GM23338 (cell line): ENCODE measurements at regions not wholly inside any gene's neighbourhood (a gene's known extent, or its start where the extent isn't known, plus 50 kb on each side); places are given as distances from the start of the nearest gene placed in this dataset.

Experiments
- ATAC-seq: fragments of 200-7000 bp; cut with Tn5 transposase; 3 replicates; pipeline ENCODE4 v1.9.1; 2020
- DNase-seq: peaks from one replicate; pipeline ENCODE4 v3.0.0-alpha.2; 2015; ENCODE audit warnings: low spot score
- H2AFZ ChIP-seq: fragments of 200-600 bp; sonication (generic); 2 replicates; pipeline ENCODE4 v1.8.0; 2016; ENCODE audit warnings: antibody characterized with exemption, mild to moderate bottlenecking, moderate library complexity
- H3F3A ChIP-seq: fragments of 200-600 bp; sonication (generic); replicated peaks from 2 replicates; pipeline ENCODE4 v1.8.0; 2017; ENCODE audit warnings: antibody characterized with exemption, mixed run types, low read depth
- H3K27ac ChIP-seq: fragments of 200-600 bp; sonication (generic); 2 replicates; pipeline ENCODE4 v1.6.1; 2016; ENCODE audit warnings: low read depth
- H3K27me3 ChIP-seq: fragments of 200-600 bp; sonication (generic); 2 replicates; pipeline ENCODE4 v1.8.0; 2016; ENCODE audit warnings: mild to moderate bottlenecking, mixed run types, moderate library complexity; ENCODE audit not compliant: insufficient read depth
- H3K36me3 ChIP-seq: fragments of 200-600 bp; sonication (generic); 2 replicates; pipeline ENCODE4 v1.8.0; 2016; ENCODE audit warnings: mild to moderate bottlenecking; ENCODE audit not compliant: insufficient read depth
- H3K4me1 ChIP-seq: fragments of 200-600 bp; sonication (generic); 2 replicates; pipeline ENCODE4 v1.8.0; 2016; ENCODE audit warnings: mild to moderate bottlenecking, moderate library complexity; ENCODE audit not compliant: insufficient read depth
- H3K4me2 ChIP-seq: fragments of 200-600 bp; sonication (generic); 2 replicates; pipeline ENCODE4 v1.7.1; 2017; ENCODE audit warnings: mixed run types
- H3K4me3 ChIP-seq: fragments of 200-600 bp; sonication (generic); 2 replicates; pipeline ENCODE4 v1.6.1; 2016; ENCODE audit warnings: mixed run types
- H3K79me2 ChIP-seq: fragments of 200-600 bp; sonication (generic); replicated peaks from 2 replicates; pipeline ENCODE4 v1.8.0; 2017; ENCODE audit warnings: mild to moderate bottlenecking; ENCODE audit not compliant: insufficient read depth
- H3K9me2 ChIP-seq: fragments of 200-600 bp; sonication (generic); 2 replicates; pipeline ENCODE4 v1.8.0; 2017; ENCODE audit not compliant: insufficient read depth
- H4K20me1 ChIP-seq: fragments of 200-600 bp; sonication (generic); replicated peaks from 2 replicates; pipeline ENCODE4 v1.8.0; 2017; ENCODE audit warnings: mild to moderate bottlenecking; ENCODE audit not compliant: insufficient read depth
- H3K27ac Mint-ChIP-seq: 2 replicates; pipeline ENCODE4 v1.8.0; 2020; ENCODE audit warnings: inconsistent platforms, mild to moderate bottlenecking, moderate library complexity, mixed read lengths
- H3K27me3 Mint-ChIP-seq: 3 replicates; pipeline ENCODE4 v1.8.0; 2022; ENCODE audit warnings: low read depth, mild to moderate bottlenecking, moderate library complexity, mixed read lengths, inconsistent platforms; ENCODE audit not compliant: insufficient read depth, poor library complexity
- H3K36me3 Mint-ChIP-seq: 3 replicates; pipeline ENCODE4 v1.8.0; 2021; ENCODE audit warnings: low read depth, mild to moderate bottlenecking, inconsistent platforms, moderate library complexity, mixed read lengths
- H3K4me1 Mint-ChIP-seq: 3 replicates; pipeline ENCODE4 v1.8.0; 2020; ENCODE audit warnings: mild to moderate bottlenecking, inconsistent platforms, mixed read lengths
- H3K4me3 Mint-ChIP-seq: 3 replicates; pipeline ENCODE4 v1.8.0; 2021; ENCODE audit warnings: moderate library complexity, mild to moderate bottlenecking, inconsistent platforms, mixed read lengths
- H3K9me3 Mint-ChIP-seq: 3 replicates; pipeline ENCODE4 v1.8.0; 2020; ENCODE audit warnings: moderate library complexity, mild to moderate bottlenecking, inconsistent platforms, mixed read lengths
- CREB1 ChIP-seq: fragments of 250-450 bp; sonication (Bioruptor Pico); IDR thresholded peaks from 2 replicates; pipeline ENCODE4 v1.5.0; 2020; ENCODE audit warnings: low read depth, mild to moderate bottlenecking, moderate library complexity
- CTCF ChIP-seq, 2 experiments: fragments of 200-600 bp in 1 of 2; sonication (generic) in 1 of 2; conservative IDR thresholded peaks; 2 replicates each; pipeline versions ENCODE4 v1.5.1 to v1.6.1; 2016 to 2017; ENCODE audit warnings: antibody characterized with exemption in 2 of 2, low read depth in 2 of 2, mild to moderate bottlenecking in 2 of 2, moderate library complexity in 1 of 2
- ETS1 ChIP-seq: IDR thresholded peaks from 2 replicates; pipeline ENCODE4 v1.6.1; 2016; ENCODE audit warnings: antibody characterized with exemption
- EZH2 ChIP-seq: fragments of 200-600 bp; sonication (generic); IDR thresholded peaks from one replicate; pipeline ENCODE4 v1.8.0; 2017; ENCODE audit warnings: antibody characterized with exemption, mild to moderate bottlenecking, low read depth; ENCODE audit not compliant: unreplicated experiment
- EZH2phosphoT487 ChIP-seq: fragments of 200-600 bp; sonication (generic); IDR thresholded peaks from one replicate; pipeline ENCODE4 v1.8.1; 2018; ENCODE audit warnings: antibody characterized with exemption; ENCODE audit not compliant: unreplicated experiment
- JUNB ChIP-seq: IDR thresholded peaks from one replicate; pipeline ENCODE4 v1.6.1; 2016; ENCODE audit warnings: antibody characterized with exemption; ENCODE audit not compliant: unreplicated experiment
- NANOG ChIP-seq: IDR thresholded peaks from 2 replicates; pipeline ENCODE4 v1.6.1; 2016; ENCODE audit warnings: antibody characterized with exemption, borderline replicate concordance
- POLR2AphosphoS5 ChIP-seq: IDR thresholded peaks from 2 replicates; pipeline ENCODE4 v1.6.1; 2016; ENCODE audit warnings: antibody characterized with exemption, low read depth
- REST ChIP-seq: IDR thresholded peaks from one replicate; pipeline ENCODE4 v1.6.1; 2018; ENCODE audit warnings: antibody characterized with exemption; ENCODE audit not compliant: unreplicated experiment
- STAT1 ChIP-seq: IDR thresholded peaks from one replicate; pipeline ENCODE4 v1.6.1; 2016; ENCODE audit warnings: antibody characterized with exemption; ENCODE audit not compliant: unreplicated experiment
- ZNF114 ChIP-seq: fragments of 250-450 bp; sonication (Bioruptor Pico); IDR thresholded peaks from 2 replicates; pipeline ENCODE4 v1.5.0; 2020; ENCODE audit warnings: mild to moderate bottlenecking, moderate library complexity
- ZNF331 ChIP-seq: fragments of 250-450 bp; sonication (Bioruptor Pico); IDR thresholded peaks from 2 replicates; pipeline ENCODE4 v1.5.0; 2020; ENCODE audit warnings: low read depth, mild to moderate bottlenecking, moderate library complexity

GRCh38 chr17:73865831-73866230 is 221.6 kb upstream of the SDK2 start (continued):
- no peak for TF ChIP-seq REST
- TF ChIP-seq CTCF (conservative IDR thresholded peaks at IDR 0.05; ENCODE audit: low read depth in 2 of 2) = no peak
- TF ChIP-seq NANOG = no peak
- no peak for TF ChIP-seq STAT1
- no peak for TF ChIP-seq ZNF114
- TF ChIP-seq EZH2 = no peak

- H3K27ac Mint-ChIP-seq = no peak overlapping the region
- ATAC-seq = no peak
- no peak for TF ChIP-seq EZH2
- no peak for TF ChIP-seq CREB1
- no peak for TF ChIP-seq JUNB
- no peak for TF ChIP-seq NANOG
- no peak for TF ChIP-seq EZH2phosphoT487
- TF ChIP-seq ZNF331 (CRISPR knock-in tag) = no peak
- no peak for TF ChIP-seq REST
- no peak for TF ChIP-seq CTCF (conservative IDR thresholded peaks at IDR 0.05; ENCODE audit: low read depth in 2 of 2)
- no peak for TF ChIP-seq POLR2AphosphoS5
- no peak for TF ChIP-seq ETS1
Measured at GRCh38 chr17:73867056-73867455, 222.8 kb upstream of the SDK2 start.

More at GRCh38 chr17:73867056-73867455, 222.8 kb upstream of the SDK2 start:
- Histone ChIP-seq H3K9me2 (no peaks in the 10 kb centered on the region), H3K4me2 (no peak overlapping the region), H4K20me1 (no peaks in the 10 kb centered on the region), H2AFZ (no peak overlapping the region), H3K27me3 (no peaks in the 10 kb centered on the region), H3K27ac (no peak overlapping the region), H3K4me1 (no peaks in the 10 kb centered on the region), H3K36me3 (no peaks in the 10 kb centered on the region), H3F3A (no peaks in the 10 kb centered on the region), H3K79me2 (no peaks in the 10 kb centered on the region), H3K4me3 (no peak overlapping the region)
- peaks cover 12% of the 10 kb centered on the region for H3K27me3 Mint-ChIP-seq
- H3K4me1 Mint-ChIP-seq = peaks cover 5% of the 10 kb centered on the region; the same call in 1 of the 3 replicates
- no peak for DNase-seq
- no peaks in the 10 kb centered on the region for H3K9me3 Mint-ChIP-seq
- no peak overlapping the region for H3K4me3 Mint-ChIP-seq
- H3K36me3 Mint-ChIP-seq = no peaks in the 10 kb centered on the region
